ENCODE measurements at regions not wholly inside any gene's neighbourhood (a gene's known extent, or its start where the extent isn't known, plus 50 kb on each side); places are given as distances from the start of the nearest gene placed in this dataset.

GRCh38 chr4:59655996-59656395 lies 1544.1 kb upstream of the ADGRL3 start:
- TF ChIP-seq CTCF (conservative IDR thresholded peaks at IDR 0.05; ENCODE audit: low read depth, low read length), result no peak
- TF ChIP-seq EZH2 (IDR thresholded peaks at IDR 0.05; ENCODE audit: low read length, unreplicated experiment), result no peak
- no peak for TF ChIP-seq EZH2phosphoT487 (IDR thresholded peaks at IDR 0.05; ENCODE audit: borderline replicate concordance, low read length)

Measured in PC-3 (cell line).